Endothelial cell of umbilical vein (primary cell): ENCODE measurements at regions not wholly inside any gene's neighbourhood (a gene's known extent, or its start where the extent isn't known, plus 50 kb on each side); places are given as distances from the start of the nearest gene placed in this dataset.

Source experiments
- BruUV-seq: library from RNA; stranded (reverse); fragments of 400-500 nt; replicated peaks from 2 replicates; lab custom pipeline; 2021; lab: Mats Ljungman, UMichigan
- CTCF ChIA-PET: fragments of 300-600, 350-600 bp; sonication (Branson Sonifier 250); formaldehyde crosslinking; loops from one replicate; lab custom pipeline; 2021; ENCODE audit warnings: antibody characterized with exemption, inconsistent platforms; lab: Charles Lee
- POLR2A ChIA-PET: fragments of 300-600, 350-600 bp; sonication (Branson Sonifier 250); formaldehyde crosslinking; loops from one replicate; lab custom pipeline; 2021; ENCODE audit warnings: antibody characterized with exemption, inconsistent platforms; lab: Charles Lee
- DNase-seq: peaks from one replicate; pipeline ENCODE4 v3.0.0-alpha.2; 2011; ENCODE audit warnings: low read depth, low spot score
- FAIRE-seq: peaks from 2 replicates; lab custom pipeline; 2011; peaks lifted over from hg19 to GRCh38; lab: Jason Lieb, UNC
- H2AFZ ChIP-seq: 2 replicates; pipeline ENCODE4 v1.6.0; 2012; ENCODE audit warnings: low read depth, low read length, control low read depth, inconsistent platforms
- H3K27ac ChIP-seq: 2 replicates; pipeline ENCODE4 v1.5.1; 2011; ENCODE audit warnings: low read depth, mild to moderate bottlenecking, control low read depth, low read length, moderate library complexity; ENCODE audit not compliant: insufficient read depth
- H3K27me3 ChIP-seq, 2 experiments: 2 replicates each; pipeline versions ENCODE4 v1.6.0 to v1.6.1; 2011; ENCODE audit warnings: low read length in 2 of 2, mixed read lengths in 1 of 2; ENCODE audit not compliant: control insufficient read depth in 2 of 2, insufficient read depth in 2 of 2
- H3K36me3 ChIP-seq, 2 experiments: 2 replicates in 1 of 2; 3 replicates in 1 of 2; pipeline ENCODE4 v1.5.1; 2011; ENCODE audit warnings: low read length in 2 of 2, mild to moderate bottlenecking in 1 of 2, moderate library complexity in 1 of 2; ENCODE audit not compliant: control insufficient read depth in 2 of 2, insufficient read depth in 2 of 2; ENCODE audit errors: extremely low read depth in 1 of 2
- H3K4me1 ChIP-seq: 3 replicates; pipeline ENCODE4 v1.5.1; 2011; ENCODE audit warnings: mild to moderate bottlenecking, low read length; ENCODE audit not compliant: control insufficient read depth, insufficient read depth; ENCODE audit errors: extremely low read depth
- H3K4me2 ChIP-seq: 2 replicates; pipeline ENCODE4 v1.6.1; 2011; ENCODE audit warnings: low read length, control low read depth, mixed read lengths; ENCODE audit not compliant: insufficient read depth
- H3K4me3 ChIP-seq, 3 experiments: fragments of 200-600 bp in 1 of 3; sonication (generic), shearing (Covaris generic) in 1 of 3; replicated peaks in 1 of 3; 2 replicates each; pipeline ENCODE4 v1.5.1; 2011 to 2016; ENCODE audit warnings: control low read depth in 3 of 3, low read length in 3 of 3, mild to moderate bottlenecking in 2 of 3, inconsistent platforms in 1 of 3, low read depth in 1 of 3, moderate library complexity in 1 of 3; ENCODE audit not compliant: insufficient read depth in 1 of 3
- H3K79me2 ChIP-seq: 2 replicates; pipeline ENCODE4 v1.6.0; 2012; ENCODE audit warnings: low read length, inconsistent platforms; ENCODE audit not compliant: control insufficient read depth, insufficient read depth
- H3K9ac ChIP-seq: replicated peaks from 2 replicates; pipeline ENCODE3; 2011; ENCODE audit warnings: low read length, control low read depth; ENCODE audit not compliant: insufficient read depth; ENCODE audit errors: extremely low read depth
- H3K9me1 ChIP-seq: replicated peaks from 3 replicates; pipeline ENCODE4 v1.6.0; 2011; ENCODE audit warnings: mild to moderate bottlenecking, low read length; ENCODE audit not compliant: control insufficient read depth, insufficient read depth; ENCODE audit errors: extremely low read depth
- H3K9me3 ChIP-seq: replicated peaks from 2 replicates; pipeline ENCODE4 v1.5.1; 2012; ENCODE audit warnings: low read length, inconsistent platforms; ENCODE audit not compliant: control insufficient read depth, insufficient read depth
- H4K20me1 ChIP-seq: replicated peaks from 2 replicates; pipeline ENCODE3; 2011; ENCODE audit warnings: mild to moderate bottlenecking, low read length; ENCODE audit not compliant: control insufficient read depth, insufficient read depth; ENCODE audit errors: extremely low read depth
- EZH2 ChIP-seq: IDR thresholded peaks from 2 replicates; pipeline ENCODE4 v1.6.1; 2012; ENCODE audit warnings: borderline replicate concordance, low read depth, mild to moderate bottlenecking, moderate library complexity, low read length, inconsistent platforms; ENCODE audit not compliant: severe bottlenecking
- FOS ChIP-seq: IDR thresholded peaks from 2 replicates; pipeline ENCODE4 v1.6.1; 2011; ENCODE audit warnings: mild to moderate bottlenecking, low read length, moderate library complexity, borderline replicate concordance; ENCODE audit not compliant: insufficient read depth
- GATA2 ChIP-seq: IDR thresholded peaks from 2 replicates; pipeline ENCODE4 v1.7.0; 2011; ENCODE audit warnings: low read depth, mild to moderate bottlenecking, moderate library complexity, mixed read lengths, low read length; ENCODE audit not compliant: insufficient read length, insufficient read depth
- JUN ChIP-seq: IDR thresholded peaks from 2 replicates; pipeline ENCODE4 v1.6.1; 2011; ENCODE audit warnings: borderline replicate concordance, low read depth; ENCODE audit not compliant: insufficient read length, insufficient read depth
- MYC ChIP-seq: IDR thresholded peaks from one replicate; pipeline ENCODE4 v1.6.1; 2011; ENCODE audit warnings: mild to moderate bottlenecking, low read depth, low read length
- POLR2A ChIP-seq: IDR thresholded peaks from 2 replicates; pipeline ENCODE4 v1.6.1; 2012; ENCODE audit warnings: low read depth, mild to moderate bottlenecking, control low read depth, low read length
- POLR2AphosphoS5 ChIP-seq: IDR thresholded peaks from 2 replicates; pipeline ENCODE4 v1.6.1; 2012; ENCODE audit warnings: low read depth, mild to moderate bottlenecking, control low read depth, low read length, moderate library complexity; ENCODE audit not compliant: insufficient read depth
- dilution Hi-C: fragments of 300-500 bp; cut with MboI; formaldehyde crosslinking; loops from one replicate; pipeline ENCODE4 v1.15.0; 2019; ENCODE audit warnings: low sequenced_read_pairs; ENCODE audit not compliant: extremely low pct_ligation_motif_present
- intact Hi-C: fragments of 100-400 bp; cut with micrococcal nuclease; formaldehyde crosslinking; loops from one replicate; pipeline ENCODE4 v1.10.0; 2022
- TF ChIP-seq, protein P1 (sequence below): IDR thresholded peaks from 2 replicates; pipeline ENCODE4 v1.6.1; 2011; ENCODE audit not compliant: insufficient read depth, insufficient read length
- TF ChIP-seq, protein P2 (sequence below), 2 donors: IDR thresholded peaks; 1 replicate in 1 of 2; 2 replicates in 1 of 2; pipeline ENCODE4 v1.5.1; 2011; ENCODE audit warnings: low read length in 2 of 2, mild to moderate bottlenecking in 2 of 2, moderate library complexity in 2 of 2, control low read depth in 1 of 2, inconsistent platforms in 1 of 2, low read depth in 1 of 2; ENCODE audit not compliant: insufficient read depth in 1 of 2; ENCODE audit errors: extremely low read depth in 1 of 2

DNA sequence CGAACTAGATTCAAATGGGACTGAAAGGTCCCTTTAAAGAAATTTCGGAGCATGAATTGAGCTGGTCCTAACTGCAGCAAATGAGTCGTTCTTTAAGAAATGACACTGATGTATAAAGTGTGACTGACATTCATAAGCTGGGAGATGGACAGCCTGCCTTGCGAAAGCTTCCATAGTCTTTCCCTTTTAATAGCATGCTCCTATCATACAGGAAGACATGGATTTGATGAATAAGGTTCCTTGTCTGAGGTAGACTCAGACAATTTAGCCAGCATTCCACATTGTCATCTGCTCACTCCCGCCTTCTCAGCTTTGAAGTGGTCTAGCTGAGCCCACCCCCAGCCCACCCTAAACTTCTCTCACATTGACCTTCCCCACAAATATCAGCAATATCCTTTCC, 264.9 kb downstream of the TSN start:
- H3K27ac ChIP-seq: no peak overlapping the region
- H3K9me1 ChIP-seq: no peaks in the 10 kb centered on the region
- dilution Hi-C loops (no loop called here), intact Hi-C loops (no loop called here)
- DNase-seq (no peak), FAIRE-seq (no peak)
- H3K4me1 ChIP-seq: no peaks in the 10 kb centered on the region
- no TSS peak for BruUV-seq
- no peak overlapping the region for H3K4me3 ChIP-seq
- no peak overlapping the region for H3K9ac ChIP-seq
- H3K36me3 ChIP-seq: no peaks in the 10 kb centered on the region
- ChIA-PET POLR2A (no interaction called here), CTCF (no interaction called here)
- no peaks in the 10 kb centered on the region for H3K27me3 ChIP-seq
- no peaks in the 10 kb centered on the region for H3K9me3 ChIP-seq
- H3K4me2 ChIP-seq: no peak overlapping the region
- no peaks in the 10 kb centered on the region for H4K20me1 ChIP-seq
- no peaks in the 10 kb centered on the region for H3K79me2 ChIP-seq
- TF ChIP-seq FOS (no peak), JUN (no peak), EZH2 (no peak), GATA2 (no peak), POLR2A (no peak), MYC (no peak), POLR2AphosphoS5 (no peak)
- TF ChIP-seq, protein P1, sequence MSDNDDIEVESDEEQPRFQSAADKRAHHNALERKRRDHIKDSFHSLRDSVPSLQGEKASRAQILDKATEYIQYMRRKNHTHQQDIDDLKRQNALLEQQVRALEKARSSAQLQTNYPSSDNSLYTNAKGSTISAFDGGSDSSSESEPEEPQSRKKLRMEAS: no peak
- TF ChIP-seq, protein P2, sequence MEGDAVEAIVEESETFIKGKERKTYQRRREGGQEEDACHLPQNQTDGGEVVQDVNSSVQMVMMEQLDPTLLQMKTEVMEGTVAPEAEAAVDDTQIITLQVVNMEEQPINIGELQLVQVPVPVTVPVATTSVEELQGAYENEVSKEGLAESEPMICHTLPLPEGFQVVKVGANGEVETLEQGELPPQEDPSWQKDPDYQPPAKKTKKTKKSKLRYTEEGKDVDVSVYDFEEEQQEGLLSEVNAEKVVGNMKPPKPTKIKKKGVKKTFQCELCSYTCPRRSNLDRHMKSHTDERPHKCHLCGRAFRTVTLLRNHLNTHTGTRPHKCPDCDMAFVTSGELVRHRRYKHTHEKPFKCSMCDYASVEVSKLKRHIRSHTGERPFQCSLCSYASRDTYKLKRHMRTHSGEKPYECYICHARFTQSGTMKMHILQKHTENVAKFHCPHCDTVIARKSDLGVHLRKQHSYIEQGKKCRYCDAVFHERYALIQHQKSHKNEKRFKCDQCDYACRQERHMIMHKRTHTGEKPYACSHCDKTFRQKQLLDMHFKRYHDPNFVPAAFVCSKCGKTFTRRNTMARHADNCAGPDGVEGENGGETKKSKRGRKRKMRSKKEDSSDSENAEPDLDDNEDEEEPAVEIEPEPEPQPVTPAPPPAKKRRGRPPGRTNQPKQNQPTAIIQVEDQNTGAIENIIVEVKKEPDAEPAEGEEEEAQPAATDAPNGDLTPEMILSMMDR (IDR thresholded peaks at IDR 0.05; ENCODE audit: extremely low read depth in 1 of 2, insufficient read depth in 1 of 2, low read depth in 1 of 2, low read length in 2 of 2): no peak
- H2AFZ ChIP-seq: no peak overlapping the region
